Kidney (tissue), 13 donors: ENCODE measurements at regions not wholly inside any gene's neighbourhood (a gene's known extent, or its start where the extent isn't known, plus 50 kb on each side); places are given as distances from the start of the nearest gene placed in this dataset.
A peak's percentile ranks its signal among the peaks of the same experiment; 100 is the strongest.

Source experiments
- DNase-seq, 5 donors: peaks; one replicate each; pipeline ENCODE4 v3.0.0-alpha.2; 2013 to 2020
- FAIRE-seq: peaks from 2 replicates; lab custom pipeline; 2012; peaks lifted over from hg19 to GRCh38; lab: Jason Lieb, UNC
- H3K27ac ChIP-seq, 2 donors: one replicate each; pipeline ENCODE4 v1.7.0; 2013; ENCODE audit warnings: low read depth in 2 of 2, low read length in 2 of 2, inconsistent platforms in 1 of 2
- H3K27me3 ChIP-seq: one replicate; pipeline ENCODE4 v1.7.1; 2013; ENCODE audit warnings: low read length, inconsistent platforms; ENCODE audit not compliant: control insufficient read depth, insufficient read depth
- H3K36me3 ChIP-seq, 3 donors: one replicate each; pipeline versions ENCODE4 v1.7.0 to v1.7.1; 2013; ENCODE audit warnings: low read length in 3 of 3, control low read depth in 1 of 3, inconsistent platforms in 1 of 3; ENCODE audit not compliant: insufficient read depth in 3 of 3, control insufficient read depth in 2 of 3
- H3K4me1 ChIP-seq, 3 donors: one replicate each; pipeline versions ENCODE4 v1.7.0 to v1.7.1; 2013; ENCODE audit warnings: low read length in 3 of 3, inconsistent platforms in 1 of 3, low read depth in 1 of 3; ENCODE audit not compliant: control insufficient read depth in 2 of 3, insufficient read depth in 2 of 3
- H3K4me3 ChIP-seq, 3 donors: one replicate each; pipeline versions ENCODE4 v1.7.0 to v1.8.1; 2013; ENCODE audit warnings: low read length in 3 of 3, control low read depth in 1 of 3, inconsistent platforms in 1 of 3
- H3K9ac ChIP-seq, 3 donors: one replicate each; pipeline versions ENCODE4 v1.7.0 to v1.7.1; 2013; ENCODE audit warnings: low read length in 3 of 3, control low read depth in 1 of 3, inconsistent platforms in 1 of 3
- H3K9me3 ChIP-seq, 3 donors: one replicate each; pipeline versions ENCODE4 v1.7.0 to v1.7.1; 2013; ENCODE audit warnings: low read length in 3 of 3, control low read depth in 1 of 3, inconsistent platforms in 1 of 3; ENCODE audit not compliant: control insufficient read depth in 2 of 3, insufficient read depth in 1 of 3
- CTCF ChIP-seq: IDR thresholded peaks from 3 replicates; pipeline ENCODE4 v1.5.1; 2012; ENCODE audit warnings: mild to moderate bottlenecking, moderate library complexity, borderline replicate concordance; ENCODE audit not compliant: insufficient read depth; ENCODE audit errors: extremely low read depth
- intact Hi-C: fragments of 100-400 bp; cut with DNase I; formaldehyde crosslinking; loops from one replicate; pipeline ENCODE4 v1.11.1; 2022
- donor health status: control.
- donor health status: control.
- donor health status: control.
- donor health status: control.
- donor health status: control.
- donor health status: DM: yes; HTN: yes; CAD: no.
- donor health status: Normal renal cell carcinoma (clear cell type).

GRCh38 chr11:128189823-128190222, 397.5 kb downstream of the ETS1 start:
- intact Hi-C loops = no loop called here
- no peak for FAIRE-seq

GRCh38 chr11:128188346-128189004, 398.9 kb downstream of the ETS1 start:
- no peak for TF ChIP-seq CTCF
- intact Hi-C loops = no loop called here
- DNase-seq (peak in 1 of 5 donors; percentile 19), FAIRE-seq (no peak)
- H3K27ac ChIP-seq = no peak overlapping the region
- no peaks in the 10 kb centered on the region for H3K36me3 ChIP-seq
- no peaks in the 10 kb centered on the region for H3K27me3 ChIP-seq
- H3K9me3 ChIP-seq = no peaks in the 10 kb centered on the region
- H3K9ac ChIP-seq = no peak overlapping the region
- H3K4me1 ChIP-seq = no peaks in the 10 kb centered on the region
- no peak overlapping the region for H3K4me3 ChIP-seq

More at GRCh38 chr11:128189823-128190222, 397.5 kb downstream of the ETS1 start:
- no peak for DNase-seq
- Histone ChIP-seq H3K9me3 (no peaks in the 10 kb centered on the region), H3K27me3 (no peaks in the 10 kb centered on the region), H3K4me1 (no peaks in the 10 kb centered on the region), H3K4me3 (no peak overlapping the region), H3K27ac (no peak overlapping the region), H3K36me3 (no peaks in the 10 kb centered on the region), H3K9ac (no peak overlapping the region)
- no peak for TF ChIP-seq CTCF

- H3K36me3 ChIP-seq = no peaks in the 10 kb centered on the region
- H3K27ac ChIP-seq = no peak overlapping the region
- H3K4me3 ChIP-seq = no peak overlapping the region
- DNase-seq = peak in 3 of 5 donors; percentile 22 to 58 (median 39)
- no peak for TF ChIP-seq CTCF
- no peaks in the 10 kb centered on the region for H3K4me1 ChIP-seq
- intact Hi-C loops = no loop called here
- no peaks in the 10 kb centered on the region for H3K27me3 ChIP-seq
- no peak for FAIRE-seq
- H3K9me3 ChIP-seq = no peaks in the 10 kb centered on the region
- no peak overlapping the region for H3K9ac ChIP-seq
Observed at GRCh38 chr11:128187835-128188234, 399.5 kb downstream of the ETS1 start.

- no peak overlapping the region for H3K4me3 ChIP-seq
- intact Hi-C loops = no loop called here
- no peaks in the 10 kb centered on the region for H3K36me3 ChIP-seq
- no peaks in the 10 kb centered on the region for H3K9me3 ChIP-seq
- DNase-seq (no peak), FAIRE-seq (no peak)
- no peaks in the 10 kb centered on the region for H3K4me1 ChIP-seq
- no peaks in the 10 kb centered on the region for H3K27me3 ChIP-seq
- H3K27ac ChIP-seq = no peak overlapping the region
- no peak overlapping the region for H3K9ac ChIP-seq
- no peak for TF ChIP-seq CTCF
Observed at GRCh38 chr11:128187377-128187776, 400.0 kb downstream of the ETS1 start.
